Body of pancreas (tissue), 4 donors: ENCODE measurements at regions not wholly inside any gene's neighbourhood (a gene's known extent, or its start where the extent isn't known, plus 50 kb on each side); places are given as distances from the start of the nearest gene placed in this dataset.

Experiments used
- ATAC-seq: fragments of 150-250 bp; one replicate; pipeline ENCODE4 v1.9.1; 2016
- DNase-seq, 4 donors: peaks; one replicate each; pipeline ENCODE4 v3.0.0-alpha.2; 2019
- H3K27ac ChIP-seq, 4 donors: fragments of 200-600 bp; sonication (generic); 1 replicate in 3 of 4; 2 replicates in 1 of 4; pipeline versions ENCODE4 v1.5.1 to v1.6.1; 2016 to 2019; ENCODE audit warnings: mild to moderate bottlenecking in 1 of 4, mixed read lengths in 1 of 4, moderate library complexity in 1 of 4
- H3K27me3 ChIP-seq, 2 donors: fragments of 200-600 bp; sonication (generic); one replicate each; pipeline ENCODE4 v1.6.0; 2016; ENCODE audit warnings: mild to moderate bottlenecking in 1 of 2
- H3K36me3 ChIP-seq, 2 donors: fragments of 200-600 bp; sonication (generic); replicated peaks in 1 of 2; 2 replicates each; pipeline ENCODE4 v1.5.1; 2016; ENCODE audit warnings: low read depth in 2 of 2; ENCODE audit not compliant: insufficient read depth in 1 of 2
- H3K4me1 ChIP-seq: fragments of 200-600 bp; sonication (generic); one replicate; pipeline ENCODE4 v1.6.0; 2016
- H3K4me3 ChIP-seq, 2 donors: fragments of 200-600 bp; sonication (generic); 1 replicate in 1 of 2; 2 replicates in 1 of 2; pipeline ENCODE4 v1.5.1; 2016 to 2019
- H3K9me3 ChIP-seq, 3 donors: fragments of 200-600 bp; sonication (generic); 1 replicate in 2 of 3; 2 replicates in 1 of 3; pipeline ENCODE4 v1.5.1; 2016
- CTCF ChIP-seq, 7 experiments: fragments of 450-650 bp in 4 of 7; fragments of 200-600 bp in 3 of 7; sonication (generic) in 3 of 7; IDR thresholded peaks; one replicate each; pipeline ENCODE4 v1.5.1; 2016 to 2019; ENCODE audit warnings: antibody characterized with exemption in 7 of 7
- POLR2A ChIP-seq, 3 donors: fragments of 450-650 bp; IDR thresholded peaks; one replicate each; pipeline ENCODE4 v1.6.1; 2016; ENCODE audit warnings: antibody characterized with exemption in 3 of 3, mild to moderate bottlenecking in 2 of 3
- WGBS, 2 donors: methylation state at CpG; one replicate each; pipeline ENCODE4 v1.1.5; 2017; 5-methylcytosine and 5-hydroxymethylcytosine counted together
- intact Hi-C: fragments of 100-400 bp; cut with DNase I; formaldehyde crosslinking; loops from one replicate; pipeline ENCODE4 v1.15.1; 2023

- Histone ChIP-seq H3K36me3 (no peaks in the 10 kb centered on the region), H3K27me3 (no peaks in the 10 kb centered on the region), H3K27ac (no peak overlapping the region), H3K4me3 (no peak overlapping the region), H3K9me3 (no peaks in the 10 kb centered on the region), H3K4me1 (no peaks in the 10 kb centered on the region)
- ATAC-seq (no peak), DNase-seq (no peak)
- TF ChIP-seq CTCF (IDR thresholded peaks at IDR 0.05) (no peak), POLR2A (IDR thresholded peaks at IDR 0.05) (no peak)
- intact Hi-C loops, result no loop called here
These were observed 1233.1 kb downstream of the C4orf33 start for GRCh38 chr4:130329036-130329435.

GRCh38 chr4:130333241-130333759 is 1237.3 kb downstream of the C4orf33 start:
- Histone ChIP-seq H3K4me3 (no peak overlapping the region), H3K27ac (no peak overlapping the region), H3K4me1 (no peaks in the 10 kb centered on the region), H3K27me3 (no peaks in the 10 kb centered on the region), H3K9me3 (no peaks in the 10 kb centered on the region), H3K36me3 (no peaks in the 10 kb centered on the region)
- TF ChIP-seq POLR2A (IDR thresholded peaks at IDR 0.05), result no peak
- no peak for TF ChIP-seq CTCF (IDR thresholded peaks at IDR 0.05)
- ATAC-seq (no peak), DNase-seq (no peak)
- 82 to 86% methylated on average over 4 of the region's 4 CpGs for WGBS, 2 donors
- intact Hi-C loops, result no loop called here

- Histone ChIP-seq H3K27ac (no peak overlapping the region), H3K36me3 (no peaks in the 10 kb centered on the region), H3K4me3 (no peak overlapping the region), H3K27me3 (no peaks in the 10 kb centered on the region), H3K4me1 (no peaks in the 10 kb centered on the region), H3K9me3 (no peaks in the 10 kb centered on the region)
- no peak for DNase-seq
- intact Hi-C loops, result no loop called here
- TF ChIP-seq CTCF (IDR thresholded peaks at IDR 0.05) (no peak), POLR2A (IDR thresholded peaks at IDR 0.05) (no peak)
- 76 to 84% methylated on average over 5 of the region's 5 CpGs for WGBS, 2 donors
- ATAC-seq, result no peak
These were observed 1239.7 kb downstream of the C4orf33 start for GRCh38 chr4:130335417-130336194.

- DNase-seq, result no peak
- Histone ChIP-seq H3K27ac (no peak overlapping the region), H3K4me1 (no peaks in the 10 kb centered on the region), H3K27me3 (no peaks in the 10 kb centered on the region), H3K4me3 (no peak overlapping the region), H3K36me3 (no peaks in the 10 kb centered on the region), H3K9me3 (no peaks in the 10 kb centered on the region)
- 54 to 58% methylated on average over 5 of the region's 5 CpGs for WGBS, 2 donors
- ATAC-seq, result peak; percentile 40
- TF ChIP-seq POLR2A (IDR thresholded peaks at IDR 0.05) (no peak), CTCF (IDR thresholded peaks at IDR 0.05) (peak in 6 of 7 experiments; percentile 26 to 69 (median 39))
- intact Hi-C loops, result no loop called here
These were observed 1240.7 kb downstream of the C4orf33 start for GRCh38 chr4:130336585-130337217.
